GM21528 (cell line): ENCODE measurements at regions not wholly inside any gene's neighbourhood (a gene's known extent, or its start where the extent isn't known, plus 50 kb on each side); places are given as distances from the start of the nearest gene placed in this dataset.

Experiments used
- ATAC-seq: cut with Tn5 transposase; IDR thresholded peaks from one replicate; pipeline ENCODE4 v1.9.1; 2021; ENCODE audit warnings: mild to moderate bottlenecking, moderate library complexity; ENCODE audit not compliant: unreplicated experiment, low FRiP score

DNA sequence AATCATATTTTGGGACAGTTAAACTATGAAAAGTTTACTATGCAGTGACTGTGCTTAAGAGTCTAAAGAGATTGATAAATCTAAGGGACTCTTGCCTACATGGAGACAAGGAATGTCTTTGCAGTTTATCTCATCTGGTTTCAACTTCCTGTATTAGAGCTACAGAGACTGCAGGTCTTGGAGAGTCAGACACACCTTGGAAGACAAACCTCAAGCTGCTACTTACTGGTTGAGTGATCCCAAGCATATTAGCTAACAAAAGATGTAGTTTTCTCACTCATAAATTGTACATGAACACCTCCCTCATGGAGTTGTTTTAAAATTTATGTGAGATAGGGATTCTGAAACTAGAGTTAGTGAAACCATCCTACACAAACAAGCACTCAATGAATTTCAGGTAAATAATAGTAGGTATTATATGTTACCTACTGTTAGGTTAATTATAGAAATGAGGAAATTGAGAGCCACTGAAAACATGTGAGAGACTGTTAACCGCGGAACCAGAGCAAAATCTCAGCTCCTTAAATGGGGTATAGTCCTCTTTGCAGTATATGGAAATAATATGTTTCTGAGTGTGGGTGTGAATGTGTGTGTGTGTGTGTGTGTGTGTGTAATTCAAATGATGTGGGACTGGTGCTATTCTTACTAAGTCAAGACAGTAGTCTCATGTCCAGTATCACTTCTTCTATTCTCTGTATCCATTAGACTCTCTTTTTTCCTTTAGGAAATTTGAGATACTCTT, 752.1 kb downstream of the DTWD2 start:
- ATAC-seq, result no peak

DNA sequence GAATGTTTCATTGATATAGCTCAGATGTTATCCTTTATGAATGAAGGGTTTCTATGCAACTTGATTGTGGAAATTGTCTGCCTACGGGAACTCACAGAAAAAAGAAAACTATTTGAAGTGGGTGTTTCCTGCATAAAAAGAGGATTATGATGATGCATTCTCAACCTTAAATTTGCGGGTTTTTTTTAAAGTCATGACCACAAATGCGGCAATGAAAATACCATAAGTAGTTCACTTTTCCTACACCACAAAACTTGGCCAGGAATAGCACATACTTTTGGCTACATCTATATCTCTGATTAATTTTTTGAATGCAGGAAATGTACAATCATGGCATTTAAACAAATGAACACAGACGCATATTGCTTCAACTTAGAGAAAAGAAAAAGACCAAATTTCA, 754.7 kb downstream of the DTWD2 start:
- no peak for ATAC-seq

DNA sequence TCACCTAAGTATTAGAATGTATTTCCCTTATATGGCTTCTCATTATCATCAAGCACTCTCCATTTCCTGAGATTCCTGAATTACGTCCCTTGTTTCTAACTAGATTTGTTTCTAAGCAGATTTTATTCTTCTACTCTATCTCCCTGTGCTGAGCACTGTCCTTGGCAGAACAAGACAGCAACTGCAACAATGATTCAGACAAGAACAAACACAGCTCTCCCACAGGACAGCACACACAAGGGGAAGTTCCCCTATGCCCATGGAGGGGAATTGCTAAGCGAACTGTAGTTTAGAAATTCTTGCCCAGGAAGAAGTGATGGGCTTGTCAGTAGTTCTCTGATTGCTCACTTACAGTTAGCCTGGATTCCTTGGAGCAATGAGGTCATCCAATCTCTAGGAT, 759.9 kb downstream of the DTWD2 start:
- no peak for ATAC-seq

- ATAC-seq, result no peak
Observed at GRCh38 chr5:118224546-118224945, 763.8 kb downstream of the DTWD2 start.

DNA sequence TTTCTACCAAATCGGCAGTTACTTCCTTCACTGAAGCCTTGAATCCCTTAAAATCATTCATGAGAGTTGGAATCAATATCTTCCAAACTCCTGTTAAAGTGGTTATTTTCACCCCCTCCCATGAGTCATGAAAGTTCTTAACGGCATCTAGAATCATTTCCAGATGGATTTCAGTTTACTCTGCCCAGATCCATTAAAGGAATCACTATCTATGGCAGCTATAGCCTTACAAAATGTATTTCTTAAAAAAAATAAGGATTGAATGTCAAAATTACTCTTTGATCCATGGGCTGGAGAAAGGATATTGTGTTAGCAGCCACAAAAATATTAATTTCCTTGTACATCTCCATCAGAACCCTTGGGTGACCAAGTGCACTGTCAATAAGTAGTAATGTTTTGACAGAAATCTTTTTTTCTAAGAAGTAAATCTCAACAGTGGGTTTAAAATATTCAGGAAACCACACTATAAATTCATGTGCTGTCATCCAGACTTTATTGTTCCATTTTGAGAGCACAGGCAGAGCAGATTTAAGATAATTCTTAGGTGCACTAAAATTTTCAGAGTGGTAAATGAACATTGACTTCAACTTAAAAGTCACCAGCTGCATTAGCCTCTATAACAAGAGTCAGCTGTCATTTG, 767.7 kb downstream of the DTWD2 start:
- ATAC-seq, result no peak

DNA sequence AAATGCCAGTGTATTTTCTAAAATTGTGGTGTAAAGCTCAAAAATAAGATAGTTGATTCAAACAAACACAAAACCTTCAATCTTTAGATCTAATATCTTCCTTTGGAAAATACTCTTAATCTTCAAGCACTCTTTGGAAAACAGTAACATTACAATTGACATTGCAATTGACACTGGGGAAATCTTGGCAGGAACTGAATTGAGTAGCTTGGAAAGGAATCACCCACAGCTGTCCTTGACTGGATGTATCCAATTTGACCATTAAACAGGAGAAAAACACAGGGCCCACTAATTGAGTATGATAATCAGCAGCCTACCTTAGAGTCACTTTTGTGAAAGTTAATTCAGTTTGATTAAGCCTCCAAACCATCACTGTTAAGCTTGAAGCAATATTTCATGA, 776.7 kb downstream of the DTWD2 start:
- ATAC-seq, result no peak

GRCh38 chr5:118208031-118208453, 780.3 kb downstream of the DTWD2 start:
- ATAC-seq, result no peak

DNA sequence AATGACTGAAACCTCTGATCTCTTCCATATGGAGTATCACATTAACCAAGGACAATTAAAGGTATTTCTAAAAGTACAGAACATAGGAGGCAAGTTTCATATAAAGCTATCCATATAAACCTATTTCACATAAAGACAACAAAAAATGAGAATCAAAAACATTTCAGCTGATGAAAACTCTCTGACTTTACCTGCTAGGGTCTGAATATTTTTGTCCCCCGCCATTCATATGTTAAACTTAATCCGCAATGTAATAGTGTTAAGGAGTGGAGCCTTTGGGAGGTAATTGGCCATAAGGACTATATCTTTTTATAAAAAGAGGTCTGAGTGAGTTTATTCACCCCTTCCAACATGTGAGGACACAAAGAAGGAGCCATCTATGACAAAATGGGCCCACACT, 788.5 kb downstream of the DTWD2 start:
- no peak for ATAC-seq

DNA sequence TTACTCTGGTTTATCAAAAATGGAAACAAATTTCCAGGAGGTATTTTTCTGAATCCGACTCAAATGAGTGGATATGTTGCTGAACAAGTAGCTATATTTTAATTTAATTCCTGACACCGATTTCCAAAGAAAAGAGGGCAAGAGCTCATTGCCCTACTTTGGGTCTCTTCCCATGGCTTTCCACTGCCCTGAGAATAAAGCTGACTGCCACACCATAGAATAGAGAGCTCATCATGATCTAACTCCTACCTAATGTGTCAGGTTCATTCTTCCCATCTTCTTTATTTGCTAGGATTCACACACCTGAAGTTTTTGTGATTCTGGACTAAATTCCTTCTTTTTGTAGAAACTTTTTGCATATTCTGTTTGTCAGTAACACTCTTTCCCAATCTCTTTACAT, 792.1 kb downstream of the DTWD2 start:
- no peak for ATAC-seq

DNA sequence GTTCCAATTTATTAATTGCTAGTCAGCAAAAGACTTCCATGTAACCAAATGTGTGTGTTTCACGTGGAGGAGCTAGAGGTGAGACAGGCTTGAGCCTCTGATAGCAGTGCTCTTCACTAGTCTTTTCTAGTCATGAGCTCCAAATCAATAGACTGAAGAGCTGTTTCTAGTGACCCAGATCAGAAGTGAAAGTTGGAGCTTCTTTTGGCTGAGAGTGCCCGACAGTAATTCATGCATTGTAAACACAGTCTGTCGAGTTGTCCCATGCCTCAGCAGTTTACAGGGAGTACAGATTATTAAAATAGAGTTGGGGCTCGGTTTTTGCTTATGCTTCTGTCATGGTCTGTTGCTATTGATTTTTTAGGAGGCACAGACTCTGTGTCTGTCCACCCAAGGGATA, 793.1 kb downstream of the DTWD2 start:
- no peak for ATAC-seq

DNA sequence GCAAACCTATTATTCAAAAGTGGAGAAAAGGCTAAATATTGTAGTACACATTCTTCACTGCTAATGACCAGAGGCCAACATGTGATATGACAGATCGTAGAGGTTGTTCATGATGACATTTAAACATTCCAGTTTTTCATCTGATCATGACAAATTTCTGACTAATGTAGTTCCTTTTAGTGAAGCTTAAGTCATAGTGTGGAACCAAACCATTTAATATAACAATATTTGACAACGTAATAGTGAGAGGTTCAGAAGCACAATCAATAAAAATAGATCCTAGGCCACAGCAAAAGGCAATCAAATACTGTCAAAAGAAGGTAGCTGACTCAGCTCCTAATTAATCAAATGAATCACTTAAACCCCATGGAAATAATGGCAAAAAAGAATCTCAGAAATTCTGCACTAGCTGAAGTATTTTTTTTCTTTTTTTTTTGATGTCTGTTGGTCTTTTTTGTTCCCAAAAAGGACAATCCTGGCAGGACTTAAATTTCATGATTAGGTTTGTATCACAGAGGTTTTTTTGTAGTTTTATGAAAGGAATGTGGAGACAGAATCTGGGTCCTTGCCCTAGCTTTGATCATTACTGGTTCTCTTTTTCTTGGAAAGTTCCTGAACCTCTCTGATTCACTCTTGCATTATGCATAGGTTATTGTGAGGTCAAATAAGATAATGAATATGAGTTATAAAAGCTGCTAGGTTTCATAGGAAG, 795.0 kb downstream of the DTWD2 start:
- no peak for ATAC-seq

DNA sequence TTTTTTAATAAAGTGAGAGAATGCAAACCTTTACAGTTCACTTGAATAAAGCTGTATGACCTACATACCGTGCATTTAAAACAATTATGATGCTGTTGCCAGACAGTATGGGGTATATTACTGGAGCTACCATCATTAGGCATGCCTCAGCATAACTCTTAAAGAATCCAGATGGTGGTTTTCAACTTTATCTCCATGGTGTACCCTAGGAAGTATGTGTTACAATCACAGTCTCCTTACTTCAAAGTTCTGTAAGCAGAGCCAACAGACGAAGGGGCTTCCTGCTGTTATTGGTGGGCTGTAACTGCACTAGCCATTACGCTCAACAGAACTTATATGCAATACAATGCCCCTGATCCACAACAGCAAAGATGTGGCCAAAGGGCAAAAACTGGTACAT, 803.3 kb downstream of the DTWD2 start:
- ATAC-seq, result no peak

- no peak for ATAC-seq
Observed at GRCh38 chr5:118176146-118176545, 812.2 kb downstream of the DTWD2 start.

DNA sequence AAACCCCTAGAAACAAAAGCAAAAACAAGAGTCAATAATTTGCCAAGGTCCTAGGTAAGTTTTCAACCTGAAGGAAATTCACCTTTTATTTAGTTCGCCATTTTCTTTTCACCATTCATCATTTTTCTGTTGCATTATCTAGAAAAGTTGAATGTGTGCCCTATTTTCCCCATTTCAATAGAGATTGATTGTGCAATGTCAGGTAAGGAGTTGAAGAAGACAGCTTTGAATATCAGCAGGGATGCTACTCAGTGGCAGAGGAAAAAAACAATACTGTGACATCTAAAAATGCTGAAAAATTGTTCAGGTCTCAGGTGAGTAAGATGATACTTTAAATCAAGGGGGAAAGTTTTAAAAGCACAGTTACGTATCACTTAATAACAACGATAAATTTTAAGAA, 813.7 kb downstream of the DTWD2 start:
- ATAC-seq, result no peak

DNA sequence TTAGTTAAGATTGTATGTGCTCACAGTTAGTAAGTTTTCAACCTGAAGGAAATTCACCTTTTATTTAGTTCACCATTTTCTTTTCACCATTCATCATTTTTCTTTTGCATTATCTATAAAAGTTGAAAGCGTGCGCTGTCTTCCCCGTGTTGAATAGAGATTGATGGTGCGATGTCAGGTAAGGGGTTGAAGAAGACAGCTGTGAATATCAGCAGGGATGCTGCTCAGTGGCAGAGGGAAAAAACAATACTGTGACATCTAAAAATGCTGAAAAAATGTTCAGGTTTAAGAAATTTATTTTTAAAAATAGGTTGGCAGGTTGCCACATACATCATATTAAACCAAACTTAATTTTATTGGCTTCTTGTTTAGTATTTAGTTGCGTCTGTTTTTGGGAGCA, 815.0 kb downstream of the DTWD2 start:
- no peak for ATAC-seq

GRCh38 chr5:118165619-118166018, 822.7 kb downstream of the DTWD2 start:
- no peak for ATAC-seq

- ATAC-seq, result no peak
Observed at GRCh38 chr5:118156181-118156580, 832.2 kb downstream of the DTWD2 start.

- no peak for ATAC-seq
Observed at GRCh38 chr5:118146824-118147223, 841.5 kb downstream of the DTWD2 start.

DNA sequence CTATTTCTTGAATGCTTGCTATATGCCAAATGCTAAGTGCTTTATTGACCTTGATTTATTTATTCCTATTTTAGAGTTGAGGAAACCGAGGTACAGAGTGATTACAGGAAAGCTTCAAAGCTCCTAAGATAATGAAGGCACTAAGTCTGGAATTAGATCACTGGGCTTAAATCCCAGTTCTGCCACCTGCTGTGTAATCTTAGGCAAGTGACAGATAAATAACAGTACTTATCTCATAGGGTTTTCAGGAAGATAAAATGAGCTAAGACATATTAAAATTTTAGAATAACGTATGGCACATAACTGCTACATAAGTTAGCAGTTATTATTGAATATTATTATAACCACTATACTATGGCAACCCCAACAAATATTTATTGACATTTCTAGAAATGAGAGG, 843.8 kb downstream of the DTWD2 start:
- no peak for ATAC-seq

GRCh38 chr5:118139361-118139760, 849.0 kb downstream of the DTWD2 start:
- ATAC-seq, result no peak

DNA sequence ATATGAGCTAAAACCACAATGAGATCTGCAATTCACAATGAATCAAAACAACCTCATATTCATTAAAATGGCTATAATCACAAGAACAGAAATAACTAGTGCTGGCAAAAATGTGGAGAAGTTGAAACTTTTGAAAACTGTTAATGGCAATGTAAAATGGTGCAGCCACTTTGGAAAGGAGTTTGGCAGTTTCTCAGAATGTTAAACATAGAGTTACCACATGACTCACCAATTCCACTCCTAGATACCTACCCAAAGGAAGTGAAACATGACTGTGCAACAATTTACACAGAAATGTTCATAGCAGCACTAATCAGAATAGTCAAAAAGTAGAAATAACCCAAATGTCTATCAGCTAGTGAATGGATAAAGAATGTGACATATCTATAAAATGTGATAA, 862.2 kb downstream of the DTWD2 start:
- no peak for ATAC-seq

DNA sequence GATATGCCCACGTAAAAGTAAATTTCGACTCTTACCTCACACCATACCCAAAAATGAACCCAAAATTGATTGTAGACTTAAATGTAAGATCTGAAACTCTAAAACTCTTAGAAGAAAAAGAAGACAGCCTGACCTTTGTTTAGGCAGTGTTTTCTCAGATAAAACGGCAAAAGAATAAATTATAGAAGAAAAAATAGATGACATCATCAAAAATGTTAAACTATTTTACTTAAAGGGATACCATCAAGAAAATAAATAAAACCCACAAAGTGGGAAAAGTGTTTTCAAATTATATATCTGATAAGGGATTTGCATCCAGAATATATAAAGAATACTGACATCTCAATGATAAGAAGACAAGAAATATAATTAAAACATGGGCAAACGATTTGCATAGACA, 862.7 kb downstream of the DTWD2 start:
- ATAC-seq, result no peak
